Stimulated activated naive CD4-positive, alpha-beta T cell (primary cell): ENCODE measurements at regions not wholly inside any gene's neighbourhood (a gene's known extent, or its start where the extent isn't known, plus 50 kb on each side); places are given as distances from the start of the nearest gene placed in this dataset.
"Not testable (repeated sequence)": the region's sequence is repeated elsewhere in the genome, so short reads cannot be mapped to it uniquely, and the experiment has no call there.

ENCODE experiments used
- DNase-seq, 6 experiments: peaks; one replicate each; lab custom pipeline; 2025; lab: John Stamatoyannopoulos, UW

DNA sequence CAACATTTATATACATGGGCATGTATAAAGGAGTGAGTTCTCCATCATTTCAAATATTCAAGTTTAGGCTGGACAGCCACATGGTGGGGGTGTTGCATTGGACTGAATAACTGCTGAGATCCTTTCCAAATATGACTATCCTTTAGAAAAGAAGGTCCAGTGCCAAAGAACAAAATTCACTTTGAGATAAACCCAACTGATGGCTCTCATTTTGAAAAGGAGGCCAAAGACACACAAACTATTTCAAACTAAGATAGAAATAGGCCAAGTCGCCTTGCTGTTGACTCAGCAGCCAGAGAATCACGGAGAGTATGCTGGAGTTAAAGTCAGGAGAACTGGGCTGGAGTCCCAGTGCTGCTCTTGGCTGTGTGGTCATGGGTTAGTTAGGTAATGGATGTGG is 204.5 kb upstream of the LRATD1 start:
- no peak for DNase-seq

DNA sequence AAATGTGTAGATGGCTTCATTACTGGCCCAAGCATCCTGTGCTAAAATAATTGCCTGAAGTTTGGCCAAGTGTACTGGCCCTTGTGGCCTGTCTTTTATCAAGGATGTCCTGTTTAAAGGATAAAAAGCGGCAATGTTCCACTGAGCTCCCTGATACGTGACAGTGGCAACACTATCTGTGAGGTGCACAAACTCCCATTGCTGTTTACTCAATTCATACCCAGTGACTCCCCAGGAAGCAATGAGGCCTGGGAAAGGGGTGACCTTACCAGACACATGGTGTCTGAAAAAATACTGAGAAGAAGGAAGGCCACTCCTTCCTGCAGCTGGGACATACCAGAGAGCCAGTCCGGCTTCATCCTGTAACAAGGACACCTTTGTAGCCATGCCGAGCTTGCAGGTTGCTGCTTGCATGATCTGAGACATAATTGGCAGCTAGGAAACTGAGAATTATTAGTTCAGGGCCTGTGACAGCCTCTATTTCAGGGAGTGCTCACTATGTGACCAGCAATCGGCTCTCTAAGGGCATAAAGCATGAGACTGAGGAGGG is 198.5 kb upstream of the LRATD1 start:
- DNase-seq, result no peak

DNA sequence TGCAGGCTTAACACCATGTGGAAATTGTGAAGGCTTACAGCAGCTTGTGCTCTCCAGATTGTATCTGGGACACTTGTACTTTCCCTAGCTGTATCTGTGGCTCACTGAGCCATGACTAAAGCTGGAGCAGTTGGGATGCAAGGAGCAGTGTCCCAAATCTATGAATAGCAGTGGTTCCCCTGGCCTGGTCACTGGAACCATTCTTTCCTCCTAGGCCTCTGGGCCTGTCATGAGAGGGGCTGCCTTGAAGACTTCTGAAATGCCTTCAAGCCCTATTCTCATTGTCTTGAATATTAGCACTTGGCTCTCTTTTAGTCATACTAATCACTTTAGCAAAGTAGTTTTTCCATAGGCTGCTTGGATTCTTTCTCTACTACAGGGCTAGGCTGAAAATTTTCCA is 186.8 kb upstream of the LRATD1 start:
- DNase-seq, result no peak

DNA sequence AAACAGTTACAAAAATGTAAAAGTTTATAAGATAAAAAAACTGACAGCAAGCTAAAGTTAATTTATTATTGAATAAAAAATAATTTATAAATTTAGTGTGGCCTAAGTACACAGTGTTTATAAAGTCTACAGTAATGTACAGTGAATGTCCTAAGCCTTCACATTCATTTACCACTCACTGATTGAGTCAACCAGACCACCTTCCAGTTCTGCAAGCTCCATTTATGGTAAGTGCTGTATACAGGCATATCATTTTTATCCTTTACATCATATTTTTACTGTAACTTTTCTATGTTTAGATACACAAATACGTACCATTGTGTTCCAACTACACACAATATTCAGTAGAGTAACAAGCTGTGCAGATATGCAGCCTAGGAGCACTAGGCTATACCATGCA is 184.2 kb upstream of the LRATD1 start:
- no peak for DNase-seq

DNA sequence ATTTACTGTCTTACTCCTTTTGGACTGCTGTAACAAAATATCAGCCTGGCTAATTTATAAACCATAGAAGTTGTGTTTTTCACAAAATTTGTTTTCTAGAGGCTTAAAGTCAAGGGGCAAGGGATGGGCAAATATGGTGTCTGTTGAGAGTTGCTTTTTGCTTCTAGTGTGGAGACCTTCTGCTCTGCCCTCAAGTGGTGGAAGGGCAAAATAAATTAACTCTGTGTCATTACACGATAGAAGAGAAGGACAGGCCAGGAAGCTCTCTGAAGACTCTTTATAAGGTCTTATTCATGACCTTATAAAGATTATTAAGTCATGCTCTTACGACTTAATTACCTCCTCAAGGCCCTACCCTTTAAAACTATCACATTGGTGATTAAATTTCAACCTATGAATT is 181.2 kb upstream of the LRATD1 start:
- no peak for DNase-seq

DNA sequence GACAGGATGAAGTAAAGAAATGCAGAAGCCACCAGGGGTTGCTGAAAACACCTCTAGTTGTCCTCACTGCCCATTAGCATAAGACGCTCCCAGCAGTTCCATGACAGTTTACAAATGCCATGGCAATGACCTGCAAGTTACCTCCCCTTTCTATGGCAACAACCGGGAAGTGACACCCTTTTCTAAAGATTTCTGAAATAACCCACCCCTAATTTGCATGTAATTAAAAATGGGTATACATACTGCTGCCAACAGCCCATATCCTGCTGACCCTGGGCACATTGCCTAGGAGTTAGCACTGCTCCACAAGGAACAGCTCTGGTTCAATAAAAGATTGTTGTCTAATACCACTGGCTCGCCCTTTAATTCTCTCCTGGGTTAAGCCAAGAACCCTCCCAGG is 178.3 kb upstream of the LRATD1 start:
- DNase-seq, result no peak

DNA sequence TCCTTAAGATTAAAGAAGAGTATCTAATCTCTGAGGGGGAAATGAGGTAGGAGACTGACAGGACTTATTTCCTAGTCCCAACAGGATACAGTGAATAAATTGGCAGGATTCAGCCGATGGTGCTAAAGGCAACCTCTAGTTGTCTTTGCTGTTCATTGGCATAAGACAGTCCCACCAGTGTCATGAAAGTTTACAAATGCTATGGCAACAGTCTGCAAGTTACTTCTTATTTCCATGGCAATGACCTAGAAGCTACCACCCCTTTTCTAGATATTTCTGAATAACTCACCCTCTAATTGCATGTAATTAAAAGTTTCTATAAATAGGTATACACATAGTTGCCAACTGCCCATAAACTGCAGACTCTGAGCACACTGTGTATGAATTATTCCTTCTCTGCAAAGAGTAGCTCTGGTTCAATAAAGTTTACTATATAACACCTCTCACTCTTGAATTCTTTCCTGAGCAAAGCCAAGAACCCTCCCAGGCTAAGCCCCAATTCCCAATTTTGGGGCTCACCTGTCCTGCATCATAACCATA is 172.7 kb upstream of the LRATD1 start:
- no peak for DNase-seq

DNA sequence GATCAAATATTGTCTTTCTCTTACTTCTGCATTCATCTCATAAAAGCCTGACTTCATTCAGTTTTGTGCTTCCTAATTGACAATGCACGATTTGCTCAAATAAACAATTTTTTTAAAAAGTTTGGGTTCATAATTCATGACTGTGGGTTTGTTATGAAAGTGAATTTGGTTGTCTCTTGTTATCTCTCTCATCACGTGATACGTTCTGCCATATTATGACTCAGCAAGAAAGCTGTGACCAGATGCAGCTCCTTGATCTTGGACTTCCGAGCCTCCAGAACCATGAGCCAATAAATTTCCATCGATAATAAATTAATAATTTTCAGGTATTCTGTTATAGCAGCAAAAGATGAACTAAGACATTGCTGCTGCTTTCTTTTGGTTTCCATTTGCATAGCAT is 156.5 kb upstream of the LRATD1 start:
- no peak for DNase-seq

DNA sequence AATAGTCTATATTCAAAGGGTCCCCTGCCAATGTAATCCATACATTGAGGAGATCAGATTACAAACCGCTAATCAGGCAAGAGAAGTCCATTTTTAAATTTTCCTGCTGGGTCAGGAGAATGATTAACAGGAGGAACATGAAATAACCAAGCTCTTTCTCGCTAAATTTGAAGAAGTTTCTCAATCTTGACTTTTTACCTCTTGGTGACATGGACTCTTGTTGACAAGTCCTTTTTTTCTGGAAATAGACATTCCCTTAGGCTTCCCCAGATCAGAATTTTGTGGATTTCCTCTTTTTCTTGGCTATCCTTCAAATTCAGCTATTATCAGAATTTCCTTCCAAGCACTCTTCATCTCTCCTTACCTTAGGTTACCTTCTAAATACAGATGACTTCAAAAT is 153.0 kb upstream of the LRATD1 start:
- no peak for DNase-seq

DNA sequence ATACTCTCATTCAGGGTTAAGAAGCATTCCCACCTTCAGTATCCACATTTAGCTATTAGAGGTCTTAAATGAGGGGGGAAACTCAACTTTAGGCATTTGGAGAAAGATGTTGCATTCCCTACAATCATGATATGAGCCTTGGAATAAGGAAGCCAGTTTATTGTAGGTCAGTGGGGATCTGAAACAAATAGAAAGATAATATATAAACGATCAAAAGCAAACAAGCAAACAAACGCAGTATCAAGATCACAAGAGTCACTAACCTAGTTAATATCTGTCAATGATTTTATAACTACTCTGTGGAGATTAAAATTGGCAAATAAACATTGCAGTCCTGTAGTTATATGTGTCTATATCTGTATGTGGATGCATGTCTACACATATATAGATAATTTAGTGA is 152.4 kb upstream of the LRATD1 start:
- no peak for DNase-seq

DNA sequence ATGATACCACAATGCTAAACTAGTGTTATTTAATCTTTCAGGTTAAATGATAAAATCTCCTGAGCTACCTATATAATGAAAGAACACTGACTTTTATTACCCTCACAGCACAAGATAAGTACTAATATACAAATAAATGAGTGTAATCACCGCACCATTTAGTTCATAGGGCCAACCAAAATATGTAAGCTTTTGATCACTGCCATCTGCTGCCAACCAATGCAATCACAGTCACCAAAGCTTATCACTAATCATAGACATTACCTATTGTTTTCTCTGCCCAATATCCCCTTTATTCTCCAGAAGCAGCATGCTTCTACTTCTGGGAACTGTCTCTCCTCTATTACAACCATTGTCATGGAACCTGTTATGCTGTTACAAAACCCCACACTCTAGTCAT is 151.6 kb upstream of the LRATD1 start:
- DNase-seq, result no peak

DNA sequence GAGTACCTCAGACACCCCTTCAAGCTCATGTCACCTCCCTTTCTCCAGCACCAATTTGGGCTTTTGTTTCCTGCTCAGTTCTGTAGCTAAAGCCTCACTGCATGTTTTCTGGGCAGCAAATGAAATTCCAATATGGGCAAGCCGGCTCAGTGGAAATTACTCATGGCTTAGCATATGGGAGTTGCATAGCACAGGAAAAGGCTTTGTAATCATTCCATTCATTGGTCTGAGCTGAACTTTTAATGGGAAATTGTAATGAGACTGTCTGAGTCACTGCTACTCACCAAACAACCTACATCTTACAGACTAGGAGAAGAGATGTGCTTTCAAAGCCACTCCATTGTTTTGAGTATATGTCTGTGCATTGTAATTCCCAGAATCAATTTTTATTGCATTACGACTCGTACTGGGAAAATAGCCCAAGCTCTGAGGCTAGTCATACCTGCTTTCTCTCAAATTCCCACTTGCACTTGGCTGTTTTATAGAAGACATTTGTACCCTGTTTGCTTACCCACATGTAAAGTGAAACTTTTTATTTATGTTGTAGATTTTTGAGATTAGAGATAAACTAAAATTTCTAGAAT is 139.5 kb upstream of the LRATD1 start:
- DNase-seq, result no peak

DNA sequence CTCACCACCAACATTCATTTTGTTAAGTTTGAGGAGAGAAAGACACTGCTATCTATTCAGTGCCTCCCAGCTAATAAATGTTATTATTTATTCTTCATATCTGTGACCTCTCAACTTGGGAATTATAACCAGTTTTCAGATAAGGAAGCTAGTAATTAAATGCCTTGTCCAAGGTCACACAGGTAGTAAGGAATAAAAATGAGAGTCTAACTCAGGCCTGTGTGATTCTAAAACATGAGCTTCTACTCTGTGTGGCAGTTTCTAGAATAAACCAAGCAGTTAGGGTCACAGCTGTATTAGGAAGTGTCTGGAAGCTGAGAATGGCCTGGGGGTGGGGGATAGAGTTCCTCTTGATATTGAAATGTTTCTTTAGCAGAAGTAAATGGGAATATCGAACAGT is 137.8 kb upstream of the LRATD1 start:
- DNase-seq, result no peak

DNA sequence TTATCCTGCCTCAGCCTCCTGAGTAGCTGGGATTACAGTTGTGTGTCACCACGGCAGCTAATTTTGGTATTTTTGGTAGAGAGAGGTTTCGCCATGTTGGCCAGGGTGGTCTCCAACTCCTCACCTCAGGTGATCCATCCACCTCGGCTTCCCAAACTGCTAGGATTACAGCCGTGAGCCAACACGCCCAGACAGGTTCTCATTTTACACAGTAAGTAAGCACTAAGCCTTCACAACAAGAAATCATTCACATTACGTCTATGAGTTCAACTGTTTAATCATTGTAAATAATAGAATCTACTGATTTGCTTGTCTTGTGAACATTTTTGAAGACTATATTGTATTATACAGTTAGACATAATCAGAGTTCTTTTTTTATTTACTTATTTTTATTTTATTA is 131.5 kb upstream of the LRATD1 start:
- DNase-seq, result no peak

DNA sequence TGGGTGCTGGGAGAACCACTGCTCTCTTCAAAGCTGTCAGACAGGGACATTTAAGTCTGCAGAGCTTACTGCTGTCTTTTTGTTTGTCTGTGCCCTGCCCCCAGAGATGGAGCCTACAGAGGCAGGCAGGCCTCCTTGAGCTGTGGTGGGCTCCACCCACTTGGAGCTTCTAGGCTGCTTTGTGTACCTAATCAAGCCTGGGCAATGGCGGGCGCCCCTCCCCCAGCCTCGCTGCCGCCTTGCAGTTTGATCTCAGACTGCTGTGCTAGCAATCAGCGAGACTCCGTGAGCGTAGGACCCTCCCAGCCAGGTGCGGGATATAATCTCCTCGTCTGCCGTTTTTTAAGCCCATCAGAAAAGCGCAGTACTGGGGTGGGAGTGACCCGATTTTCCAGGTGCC is 125.6 kb upstream of the LRATD1 start:
- not testable (repeated sequence) for DNase-seq

DNA sequence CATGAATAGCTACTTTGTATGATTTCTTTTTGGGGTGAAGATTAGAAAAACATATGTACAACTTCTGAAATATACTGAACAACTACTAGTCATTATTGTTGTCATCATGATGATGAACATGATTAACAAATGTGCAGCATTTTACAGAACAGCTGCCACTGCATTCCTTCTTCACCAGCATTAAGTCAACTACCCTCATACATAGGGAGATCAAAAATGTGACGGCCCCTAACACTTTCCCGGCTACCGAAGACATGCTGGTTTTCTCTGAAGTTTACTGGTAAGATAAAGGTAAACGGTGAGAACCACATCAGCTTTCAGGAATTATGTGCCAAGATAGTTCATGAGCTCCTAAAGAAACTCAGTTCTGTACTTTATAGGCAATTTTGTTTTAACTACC is 121.0 kb upstream of the LRATD1 start:
- no peak for DNase-seq

DNA sequence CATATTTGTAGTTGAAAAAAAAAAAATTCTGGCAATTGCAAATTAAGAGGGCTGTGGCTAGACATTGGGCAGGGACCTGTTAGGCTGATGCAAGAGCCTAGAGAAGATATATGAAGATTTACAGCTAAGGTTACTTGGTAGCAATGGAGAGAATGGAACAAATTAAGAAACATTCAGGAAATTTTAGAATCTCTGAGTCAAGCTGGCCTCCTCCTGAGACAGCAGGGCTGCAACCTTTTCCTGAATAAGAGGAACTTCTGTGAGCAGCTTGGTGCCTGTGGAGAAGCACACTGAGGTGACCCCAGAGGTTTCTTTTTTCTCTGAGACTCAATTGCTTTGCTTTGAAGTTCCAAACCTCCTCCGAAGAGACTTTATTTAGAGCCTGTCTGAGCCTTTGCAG is 118.6 kb upstream of the LRATD1 start:
- no peak for DNase-seq

DNA sequence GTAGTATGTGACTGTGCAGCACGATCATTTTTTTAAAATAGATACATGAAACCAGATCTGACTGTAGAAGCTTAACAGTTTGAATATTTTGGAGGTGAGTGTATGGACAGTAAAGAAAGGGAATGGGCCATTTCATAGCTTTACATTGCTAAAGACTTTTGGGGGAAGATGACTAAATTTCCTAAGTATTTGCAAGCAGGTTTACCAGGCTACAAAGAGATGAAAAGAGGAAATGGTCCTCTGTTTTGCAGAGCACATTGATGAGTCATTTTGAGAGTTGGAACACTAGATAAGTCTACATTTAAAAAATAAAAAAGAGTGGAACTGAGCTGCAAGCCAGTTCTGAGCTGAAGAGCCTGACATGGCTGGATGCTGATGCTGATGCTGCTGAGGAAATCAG is 115.7 kb upstream of the LRATD1 start:
- DNase-seq, result no peak

DNA sequence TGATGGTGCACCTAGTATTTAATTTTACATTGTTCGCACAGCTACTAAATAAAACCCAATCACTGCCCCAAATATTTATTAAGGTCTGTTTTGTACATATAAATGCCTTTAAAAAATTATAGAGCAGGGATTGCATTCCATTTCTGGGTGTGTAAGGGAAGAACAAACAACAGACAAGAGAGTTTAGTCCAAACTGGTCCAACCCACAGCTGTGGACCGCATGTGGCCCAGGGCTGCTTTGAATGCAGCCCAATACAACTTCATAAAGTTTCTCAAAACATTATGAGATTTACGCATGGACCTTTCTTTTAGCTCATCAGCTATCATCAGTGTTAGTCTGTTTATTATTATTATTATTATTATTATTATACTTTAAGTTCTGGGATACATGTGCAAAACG is 114.8 kb upstream of the LRATD1 start:
- DNase-seq, result no peak

DNA sequence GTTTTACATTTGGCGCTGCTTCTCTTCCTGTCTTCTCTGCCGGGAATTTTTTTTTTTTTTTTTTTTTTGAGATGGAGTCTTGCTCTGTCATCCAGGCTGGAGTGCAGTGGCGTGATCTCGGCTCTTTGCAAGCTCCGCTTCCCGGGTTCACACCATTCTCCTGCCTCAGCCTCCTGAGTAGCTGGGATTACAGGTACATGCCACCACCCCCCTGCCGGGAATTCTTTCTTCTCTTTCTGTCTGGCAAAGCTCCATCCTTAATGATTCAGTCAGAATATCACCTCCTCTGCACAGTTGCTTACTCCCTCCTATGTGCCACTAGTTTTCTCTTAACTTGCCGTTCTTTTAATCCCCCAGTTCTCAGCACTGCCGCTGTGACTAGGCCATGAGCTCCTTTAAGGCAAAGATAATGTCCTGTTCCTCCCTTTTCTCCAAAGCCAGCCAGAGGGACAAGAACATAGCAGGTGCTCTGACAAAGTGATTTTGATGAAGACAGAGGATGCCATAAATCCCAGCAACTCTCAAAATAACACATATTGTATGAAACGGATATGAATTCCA is 112.1 kb upstream of the LRATD1 start:
- no peak for DNase-seq

DNA sequence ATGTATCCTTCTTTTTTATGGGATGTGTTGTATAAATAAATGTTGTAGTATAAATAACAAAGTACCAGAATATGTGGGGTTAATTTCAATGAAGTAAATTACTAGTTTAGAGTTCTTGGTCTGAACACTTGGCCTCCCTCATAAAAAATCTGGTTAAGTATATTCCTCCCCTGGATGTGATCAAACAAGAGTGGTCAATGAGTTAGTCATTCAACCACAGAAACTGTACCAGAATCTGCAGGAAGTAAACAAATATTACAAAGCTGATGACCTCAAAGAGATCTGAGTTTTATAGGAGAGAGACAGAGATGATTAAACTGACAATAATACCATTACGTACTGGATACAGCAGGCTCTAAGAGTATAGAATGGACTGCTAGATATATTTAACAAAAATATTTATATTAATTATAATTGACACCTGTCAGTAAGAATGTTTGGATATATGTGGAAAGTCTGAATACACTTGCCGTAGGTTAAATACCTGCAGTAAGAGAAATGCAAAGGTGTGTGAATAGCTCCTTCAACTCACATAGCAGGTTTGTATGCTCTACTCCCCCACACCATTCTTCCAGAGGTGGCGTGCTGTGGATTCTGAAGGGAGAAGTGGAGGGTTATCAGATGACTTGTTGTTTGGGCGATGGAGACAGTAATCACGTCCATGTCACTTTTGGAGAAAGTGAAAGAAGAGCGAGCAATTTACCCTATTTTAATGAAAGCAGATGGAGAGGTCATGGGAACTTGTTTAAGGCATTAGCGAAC is 108.3 kb upstream of the LRATD1 start:
- DNase-seq, result no peak

DNA sequence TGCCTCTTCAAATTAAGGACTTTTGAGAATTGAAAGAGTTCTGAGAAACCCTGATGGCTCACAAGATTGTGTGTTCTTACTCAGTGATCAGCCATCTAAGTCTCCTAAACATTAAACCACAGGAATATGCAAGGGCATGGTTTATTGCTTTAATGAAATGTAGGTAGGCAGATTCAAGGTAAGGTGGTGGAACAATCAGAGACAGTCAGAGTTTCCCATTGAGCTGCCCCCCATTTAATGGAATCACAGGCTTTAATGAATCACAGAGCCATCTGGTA is 107.8 kb upstream of the LRATD1 start:
- no peak for DNase-seq

DNA sequence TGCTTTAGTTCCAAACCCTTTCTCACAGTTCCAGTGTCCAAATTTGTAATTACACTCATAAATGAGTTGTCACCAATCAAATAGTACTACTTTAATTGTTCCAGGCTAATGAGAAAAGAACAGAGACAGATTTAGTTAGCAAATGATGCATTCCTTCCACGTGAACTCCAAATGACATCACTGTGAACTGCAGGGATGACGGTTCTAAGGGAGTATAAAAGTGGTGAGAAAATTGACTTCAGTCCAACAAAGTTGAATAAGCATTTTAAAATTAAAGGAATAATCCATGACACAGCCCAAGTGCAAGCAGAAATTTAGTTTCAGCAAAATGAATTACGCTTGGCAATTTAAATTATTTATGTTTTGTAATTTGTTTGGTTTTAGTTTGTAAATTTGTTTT is 102.0 kb upstream of the LRATD1 start:
- no peak for DNase-seq
